Stimulated activated CD8-positive, alpha-beta memory T cell treated with anti-CD3 and anti-CD28 coated beads, Interleukin-4, amount 100 ng/mL, for 48 hours (primary cell): ENCODE measurements at regions not wholly inside any gene's neighbourhood (a gene's known extent, or its start where the extent isn't known, plus 50 kb on each side); places are given as distances from the start of the nearest gene placed in this dataset.
A peak's percentile ranks its signal among the peaks of the same experiment; 100 is the strongest.

Experiments used
- DNase-seq: peaks from one replicate; pipeline ENCODE4 v3.0.0-alpha.2; 2020

DNA sequence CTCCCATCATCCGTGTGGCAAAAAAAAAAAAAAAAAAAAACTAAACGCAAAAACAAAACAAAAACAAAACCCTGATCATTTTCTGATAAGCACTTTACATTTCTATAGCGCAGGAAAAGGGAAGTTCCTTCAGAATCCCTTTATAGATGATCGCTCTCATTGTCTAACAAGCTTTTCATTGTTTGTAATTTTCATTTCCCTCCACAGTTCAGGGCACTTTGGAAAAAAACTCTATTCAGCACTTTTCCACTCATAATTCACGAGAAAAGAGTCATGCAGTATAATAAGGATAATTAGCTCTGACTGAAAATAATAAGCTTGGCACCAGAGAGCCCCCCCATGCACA, 89.4 kb upstream of the ATXN1 start:
- DNase-seq, result no peak

DNA sequence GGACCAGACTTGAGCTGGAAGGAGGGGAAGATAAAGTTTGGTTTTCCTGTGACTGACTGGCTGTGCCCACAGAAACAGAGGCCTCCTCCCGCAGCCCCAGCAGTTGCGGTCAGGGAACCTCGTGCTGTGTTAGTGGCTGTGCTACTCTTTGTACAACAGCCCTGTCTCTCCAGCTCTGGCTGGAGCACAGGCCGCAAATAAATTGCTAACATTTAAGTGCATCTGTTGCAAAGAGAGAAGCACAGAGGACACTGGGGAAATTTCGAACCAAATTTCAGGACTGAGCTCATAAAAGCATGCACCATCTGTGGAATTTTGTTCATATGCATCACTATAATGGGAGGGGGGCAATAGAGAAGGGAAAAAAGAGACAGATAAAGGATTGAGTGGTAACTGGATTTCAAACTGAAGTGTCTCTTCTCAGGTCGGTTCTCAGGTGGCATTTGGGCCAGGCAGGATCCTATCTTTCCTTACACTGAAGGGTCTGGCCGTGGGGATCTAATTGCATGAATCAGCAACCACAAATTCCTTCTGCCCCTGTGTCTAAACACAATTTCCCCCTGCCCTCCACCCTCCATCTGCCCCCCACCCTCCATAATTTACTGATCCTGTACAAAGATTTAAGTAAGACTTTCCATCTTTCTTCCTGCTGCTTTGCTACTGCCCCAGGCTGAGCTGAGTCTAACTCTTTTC, 88.9 kb upstream of the ATXN1 start:
- DNase-seq, result no peak

GRCh38 chr6:16849280-16849987, 88.2 kb upstream of the ATXN1 start:
- no peak for DNase-seq

DNA sequence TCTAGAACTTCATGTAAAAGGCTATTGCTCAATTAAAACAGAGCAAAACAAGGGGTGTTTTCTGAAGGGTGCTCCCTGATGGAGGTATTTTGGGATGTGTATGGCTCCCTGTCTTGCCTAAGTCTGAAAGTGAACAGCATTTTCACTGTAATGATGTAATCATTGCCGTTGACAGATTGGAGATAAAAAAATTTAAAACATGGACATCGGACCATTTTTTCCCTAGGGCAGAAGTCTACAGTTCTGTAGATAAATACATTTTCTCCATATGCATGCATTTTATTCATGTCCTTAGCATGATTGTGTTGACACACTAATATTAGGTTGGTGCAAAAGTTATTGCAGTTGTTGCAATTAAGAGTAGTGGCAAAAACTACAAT, 85.1 kb upstream of the ATXN1 start:
- DNase-seq, result no peak

- DNase-seq, result no peak
Observed at GRCh38 chr6:16844183-16844582, 82.9 kb upstream of the ATXN1 start.

DNA sequence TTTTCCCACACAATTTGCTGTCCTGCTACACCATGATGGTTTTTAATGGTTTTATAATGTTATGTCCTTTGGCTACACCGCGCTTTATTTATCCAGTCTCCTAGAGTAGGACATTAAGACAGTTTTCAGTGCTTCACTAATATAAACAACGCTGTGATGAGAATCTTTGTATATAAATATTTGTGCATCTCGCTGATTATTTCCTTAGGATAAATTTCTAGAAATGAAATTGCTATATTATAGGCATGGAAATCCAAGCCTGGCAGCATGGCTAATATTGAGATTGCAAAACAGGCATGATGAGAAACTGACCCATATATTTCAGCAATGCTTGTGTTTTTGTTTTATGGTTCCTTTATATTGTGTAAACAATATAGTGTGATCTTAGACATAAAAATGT, 81.4 kb upstream of the ATXN1 start:
- no peak for DNase-seq

DNA sequence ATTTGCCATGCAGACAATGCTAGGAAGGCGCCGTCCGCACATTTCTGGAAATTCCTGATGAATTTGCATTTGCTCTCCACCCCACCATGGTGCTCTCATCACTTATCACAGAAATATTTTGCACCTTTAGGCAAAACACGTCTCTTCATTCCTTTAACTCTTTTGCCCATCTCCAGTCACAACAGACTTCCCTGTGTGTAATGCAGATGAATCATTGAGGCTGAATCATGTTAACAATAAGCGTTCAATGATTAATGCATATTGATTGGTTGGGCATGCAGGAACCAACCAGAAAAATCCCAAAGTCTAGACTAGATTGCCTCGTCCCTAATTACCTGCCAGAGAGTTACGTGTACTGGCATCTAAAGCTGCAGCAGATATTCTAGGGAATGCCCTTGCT, 80.0 kb upstream of the ATXN1 start:
- no peak for DNase-seq

DNA sequence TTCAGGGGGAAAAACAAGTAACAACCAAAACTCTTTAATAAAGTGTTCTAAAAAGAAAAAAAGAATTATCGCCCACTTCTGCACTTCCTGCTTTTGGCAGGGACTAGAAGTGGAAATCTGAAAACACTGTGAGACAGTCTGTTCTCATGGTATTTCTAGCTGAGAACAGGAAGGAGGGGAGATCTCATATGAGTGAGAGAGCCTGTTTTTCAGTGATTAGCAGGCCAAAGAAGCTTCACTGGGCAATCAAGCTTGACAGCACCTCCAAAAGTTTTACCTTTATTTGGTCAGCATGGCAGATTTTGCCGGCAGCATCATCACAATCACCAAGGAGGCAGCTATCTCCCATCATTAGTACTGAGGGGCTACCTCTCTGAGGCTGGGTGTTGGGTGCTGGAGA, 79.5 kb upstream of the ATXN1 start:
- DNase-seq, result no peak

DNA sequence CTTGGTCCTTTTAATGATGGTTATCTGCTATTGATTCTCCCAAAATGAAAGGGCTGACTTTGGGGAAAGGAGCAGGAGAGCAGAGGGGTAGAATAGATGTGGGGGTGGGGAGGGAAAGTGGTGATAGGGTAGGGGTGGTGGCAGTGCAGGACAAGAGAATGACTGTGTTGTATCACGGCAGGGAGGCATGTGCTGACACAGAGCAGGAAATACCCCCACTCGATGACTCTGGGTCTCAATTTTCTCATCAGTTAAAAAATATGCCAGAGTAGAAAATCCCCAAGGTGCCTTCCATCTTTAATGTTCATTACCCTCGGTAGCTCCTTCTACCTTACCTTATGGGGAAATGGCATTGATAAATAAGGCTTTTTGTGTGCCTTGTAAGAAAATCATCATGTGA, 79.0 kb upstream of the ATXN1 start:
- no peak for DNase-seq

- no peak for DNase-seq
Observed at GRCh38 chr6:16839631-16840179, 78.4 kb upstream of the ATXN1 start.

GRCh38 chr6:16837217-16837972, 76.1 kb upstream of the ATXN1 start:
- DNase-seq, result no peak

DNA sequence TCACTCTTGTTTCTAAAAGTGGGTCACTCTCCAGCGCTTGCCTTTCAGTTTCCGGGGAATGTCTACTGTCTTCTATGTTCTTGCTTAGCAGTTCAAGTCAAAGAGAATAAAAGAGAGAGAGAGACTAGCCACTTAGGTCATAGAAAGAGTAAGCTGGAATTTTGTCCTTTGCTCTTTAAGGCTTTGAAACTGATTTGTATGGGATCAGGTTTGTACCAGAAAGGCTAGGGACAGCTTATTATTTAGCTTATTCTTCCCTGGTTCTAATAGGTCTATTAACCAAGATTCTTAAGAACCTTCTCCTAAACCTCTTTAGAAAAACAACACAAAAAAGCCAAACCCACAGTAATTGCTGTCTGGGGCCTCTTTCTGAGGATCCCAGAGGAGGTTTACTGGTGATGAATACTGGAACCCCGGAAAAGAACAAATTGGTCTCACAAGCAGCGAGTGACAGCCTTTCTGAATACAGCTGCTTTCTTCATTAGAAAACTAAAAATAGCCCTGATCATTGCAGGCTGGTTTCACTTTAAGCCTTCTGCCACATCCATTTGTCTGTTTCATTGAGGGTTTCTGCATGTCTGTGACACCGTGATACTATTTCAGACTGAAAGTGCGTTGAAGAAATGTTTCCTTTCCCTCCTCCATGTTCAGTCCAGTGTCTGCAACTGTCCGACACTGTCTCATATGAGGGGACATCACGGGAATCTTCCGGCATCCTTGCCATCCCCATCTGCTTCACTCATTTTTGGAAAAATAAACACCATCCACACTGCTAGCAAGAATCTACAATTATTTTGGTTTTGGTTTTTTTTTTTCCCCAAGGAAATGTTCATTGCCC, 75.1 kb upstream of the ATXN1 start:
- no peak for DNase-seq

DNA sequence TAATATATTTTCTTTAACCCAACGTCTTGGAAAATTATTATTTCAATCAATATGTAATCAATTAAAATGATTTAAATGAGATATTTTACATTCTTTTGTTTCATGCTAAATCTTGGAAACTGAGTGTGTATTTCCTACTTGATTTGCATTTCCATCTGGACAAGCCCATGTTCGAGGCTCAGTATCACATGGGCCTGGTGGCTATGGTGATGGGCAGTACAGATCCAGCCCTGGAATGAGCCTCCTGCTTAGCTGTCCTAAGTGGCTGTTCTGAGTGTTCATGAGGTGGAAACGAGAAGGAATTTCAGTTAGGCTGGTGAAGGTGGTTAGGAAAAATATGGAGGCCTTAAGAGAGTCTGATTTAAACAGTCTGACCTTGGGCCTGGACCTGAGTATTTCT, 73.0 kb upstream of the ATXN1 start:
- DNase-seq, result no peak

GRCh38 chr6:16832721-16833120, 71.5 kb upstream of the ATXN1 start:
- DNase-seq, result no peak

DNA sequence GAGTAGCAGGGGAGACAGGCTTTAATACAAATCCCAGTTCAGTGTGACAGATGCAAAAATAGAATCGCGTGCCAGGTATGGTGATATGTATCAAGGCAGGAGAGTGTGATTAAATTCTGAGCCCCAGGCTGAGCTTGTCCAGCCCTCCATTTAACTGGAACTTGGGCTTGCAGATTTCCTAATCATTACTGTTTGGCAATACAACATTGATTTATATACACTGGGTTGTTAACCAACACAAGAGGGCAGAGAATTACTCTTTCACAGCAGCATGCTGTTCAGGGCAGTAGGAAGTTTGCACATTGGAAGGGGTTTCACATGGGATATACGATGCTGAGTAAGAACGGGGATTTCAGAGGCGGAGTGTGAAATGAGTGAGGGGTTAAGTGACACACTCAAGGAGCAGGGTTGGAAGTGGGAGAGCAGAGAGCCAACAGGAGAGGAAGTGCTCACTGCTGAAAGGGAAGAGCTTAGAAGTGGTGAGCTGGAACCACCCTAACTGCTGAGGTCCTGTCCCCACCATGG, 70.8 kb upstream of the ATXN1 start:
- no peak for DNase-seq

DNA sequence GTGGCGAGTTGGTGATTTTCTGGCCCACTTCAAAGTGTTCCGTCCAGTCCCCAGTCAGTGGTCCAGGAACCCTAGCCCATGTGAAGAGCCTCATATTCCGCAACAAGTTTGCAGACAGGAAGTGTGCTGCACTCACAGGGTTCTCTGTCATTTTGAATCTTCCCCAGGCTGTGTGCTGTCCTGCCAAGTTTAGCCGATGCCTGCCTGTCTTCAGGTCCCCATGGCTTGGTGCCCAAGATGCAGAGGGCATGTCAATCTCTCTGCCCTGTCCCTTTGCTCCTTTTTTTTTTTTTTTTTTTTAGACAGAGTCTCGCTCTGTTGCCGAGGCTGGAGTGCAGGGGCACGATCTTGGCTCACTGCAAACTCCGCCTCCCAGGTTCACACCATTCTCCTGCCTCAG, 69.9 kb upstream of the ATXN1 start:
- no peak for DNase-seq

DNA sequence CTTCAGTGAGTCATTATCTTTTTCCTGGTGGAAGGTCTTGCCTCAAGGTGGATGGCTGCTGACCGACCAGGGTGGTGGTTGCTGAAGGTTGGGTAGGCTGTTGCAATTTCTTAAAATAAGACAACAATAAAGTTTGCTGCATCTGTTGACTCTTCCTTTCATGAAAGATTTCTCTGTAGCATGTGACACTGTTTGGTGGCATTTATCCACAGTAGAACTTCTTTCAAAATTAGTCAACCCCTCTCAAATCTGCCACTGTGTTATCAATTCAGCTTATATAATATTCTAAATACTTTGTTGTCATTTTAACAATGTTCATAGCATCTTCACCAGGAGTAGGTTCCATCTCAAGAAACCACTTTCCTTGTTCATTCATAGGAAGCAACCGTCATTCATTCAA, 66.8 kb upstream of the ATXN1 start:
- no peak for DNase-seq

- no peak for DNase-seq
Observed at GRCh38 chr6:16827627-16828026, 66.4 kb upstream of the ATXN1 start.

GRCh38 chr6:16825784-16826183, 64.5 kb upstream of the ATXN1 start:
- no peak for DNase-seq

DNA sequence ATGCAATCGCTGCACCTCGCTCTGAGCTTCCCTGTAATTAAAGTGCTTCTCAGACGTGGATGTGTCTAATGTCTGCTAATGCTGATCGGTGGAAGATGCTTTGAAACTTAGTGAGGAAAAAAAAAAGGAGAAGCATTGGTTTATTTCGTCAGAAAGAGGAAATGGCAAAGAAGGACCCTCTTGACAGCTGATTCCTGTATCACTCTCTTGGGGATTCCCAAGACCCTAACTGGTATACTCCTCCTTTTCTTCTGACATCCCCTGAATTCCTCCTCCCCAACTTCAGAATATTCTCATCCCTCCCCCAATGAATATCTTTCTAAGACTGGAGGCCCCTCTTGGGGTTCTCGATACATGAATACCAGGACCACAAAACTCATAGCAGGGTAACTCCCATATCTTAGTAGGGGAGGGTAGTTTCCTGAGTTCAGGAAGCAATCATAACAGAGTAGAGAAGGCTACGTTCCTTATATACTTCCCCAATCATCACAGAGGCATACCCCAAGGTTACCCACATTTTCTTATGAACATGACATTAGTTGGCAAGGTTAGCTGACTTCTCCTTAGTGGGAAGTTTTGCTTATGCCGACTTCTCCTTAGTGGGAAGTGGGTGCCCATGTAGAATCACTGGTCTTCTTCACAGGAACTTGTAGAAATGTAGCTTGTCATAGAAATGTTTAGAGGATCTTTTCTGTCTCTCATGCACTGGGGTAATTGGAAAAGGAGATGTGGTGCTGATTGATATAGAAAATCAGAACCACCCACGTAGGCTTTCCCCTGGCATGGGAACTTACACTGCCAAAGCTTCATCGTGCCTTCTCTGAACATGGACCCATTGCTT, 63.8 kb upstream of the ATXN1 start:
- DNase-seq, result peak; percentile 32

GRCh38 chr6:16823718-16824352, 62.6 kb upstream of the ATXN1 start:
- DNase-seq, result no peak
